GM12864 (cell line): ENCODE measurements at regions not wholly inside any gene's neighbourhood (a gene's known extent, or its start where the extent isn't known, plus 50 kb on each side); places are given as distances from the start of the nearest gene placed in this dataset.
"Not testable (repeated sequence)": the region's sequence is repeated elsewhere in the genome, so short reads cannot be mapped to it uniquely, and the experiment has no call there.

Experiments used
- DNase-seq: peaks from one replicate; pipeline ENCODE4 v3.0.0-alpha.2; 2011; ENCODE audit warnings: low read depth
- H3K4me3 ChIP-seq: 2 replicates; pipeline ENCODE4 v1.5.1; 2011; ENCODE audit warnings: mild to moderate bottlenecking, low read depth, low read length, control low read depth
- TF ChIP-seq, protein P1 (sequence below): IDR thresholded peaks from 2 replicates; pipeline ENCODE4 v1.5.1; 2011; ENCODE audit warnings: low read depth, mild to moderate bottlenecking, moderate library complexity, low read length, control low read depth, inconsistent platforms; ENCODE audit errors: missing control alignments

DNA sequence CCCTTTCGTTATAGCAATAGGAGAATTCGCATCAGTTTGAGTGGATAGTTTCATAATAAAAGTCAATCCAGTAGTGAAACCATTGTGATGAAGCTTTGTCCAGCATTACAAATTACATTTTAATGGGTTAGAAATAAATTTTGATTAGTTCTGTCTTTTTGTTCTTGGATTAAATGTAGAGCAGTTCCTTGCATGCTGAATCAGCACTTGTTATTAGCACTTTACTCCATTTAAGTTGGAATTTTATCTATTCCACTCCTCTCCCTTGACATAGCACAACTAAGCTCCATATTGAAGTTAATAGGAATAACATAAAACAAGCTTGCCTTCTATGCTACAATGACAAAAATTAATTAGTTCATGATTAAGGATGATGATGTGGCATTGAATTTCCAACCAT lies 624.1 kb downstream of the CCDC85A start:
- H3K4me3 ChIP-seq: no peak overlapping the region
- TF ChIP-seq, protein P1, sequence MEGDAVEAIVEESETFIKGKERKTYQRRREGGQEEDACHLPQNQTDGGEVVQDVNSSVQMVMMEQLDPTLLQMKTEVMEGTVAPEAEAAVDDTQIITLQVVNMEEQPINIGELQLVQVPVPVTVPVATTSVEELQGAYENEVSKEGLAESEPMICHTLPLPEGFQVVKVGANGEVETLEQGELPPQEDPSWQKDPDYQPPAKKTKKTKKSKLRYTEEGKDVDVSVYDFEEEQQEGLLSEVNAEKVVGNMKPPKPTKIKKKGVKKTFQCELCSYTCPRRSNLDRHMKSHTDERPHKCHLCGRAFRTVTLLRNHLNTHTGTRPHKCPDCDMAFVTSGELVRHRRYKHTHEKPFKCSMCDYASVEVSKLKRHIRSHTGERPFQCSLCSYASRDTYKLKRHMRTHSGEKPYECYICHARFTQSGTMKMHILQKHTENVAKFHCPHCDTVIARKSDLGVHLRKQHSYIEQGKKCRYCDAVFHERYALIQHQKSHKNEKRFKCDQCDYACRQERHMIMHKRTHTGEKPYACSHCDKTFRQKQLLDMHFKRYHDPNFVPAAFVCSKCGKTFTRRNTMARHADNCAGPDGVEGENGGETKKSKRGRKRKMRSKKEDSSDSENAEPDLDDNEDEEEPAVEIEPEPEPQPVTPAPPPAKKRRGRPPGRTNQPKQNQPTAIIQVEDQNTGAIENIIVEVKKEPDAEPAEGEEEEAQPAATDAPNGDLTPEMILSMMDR: no peak
- no peak for DNase-seq

DNA sequence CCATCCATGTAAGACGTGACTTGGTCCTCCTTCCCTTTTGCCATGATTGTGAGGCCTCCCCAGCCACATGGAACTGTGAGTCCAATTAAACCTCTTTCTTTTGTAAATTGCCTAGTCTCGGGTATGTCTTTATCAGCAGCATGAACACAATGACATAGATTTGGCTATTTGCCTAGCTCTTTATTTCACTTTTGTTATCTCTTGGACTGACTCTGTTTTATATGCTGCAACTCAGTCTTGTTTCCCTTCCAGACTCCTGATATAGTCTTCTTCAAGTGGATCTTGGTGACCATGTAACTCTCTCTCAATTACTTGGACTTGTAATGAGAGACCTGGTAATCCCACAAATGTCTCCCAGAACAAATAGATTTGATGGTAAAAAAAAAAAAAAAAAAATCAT lies 627.6 kb downstream of the CCDC85A start:
- TF ChIP-seq, protein P1: no peak
- no peak overlapping the region for H3K4me3 ChIP-seq
- DNase-seq: no peak

DNA sequence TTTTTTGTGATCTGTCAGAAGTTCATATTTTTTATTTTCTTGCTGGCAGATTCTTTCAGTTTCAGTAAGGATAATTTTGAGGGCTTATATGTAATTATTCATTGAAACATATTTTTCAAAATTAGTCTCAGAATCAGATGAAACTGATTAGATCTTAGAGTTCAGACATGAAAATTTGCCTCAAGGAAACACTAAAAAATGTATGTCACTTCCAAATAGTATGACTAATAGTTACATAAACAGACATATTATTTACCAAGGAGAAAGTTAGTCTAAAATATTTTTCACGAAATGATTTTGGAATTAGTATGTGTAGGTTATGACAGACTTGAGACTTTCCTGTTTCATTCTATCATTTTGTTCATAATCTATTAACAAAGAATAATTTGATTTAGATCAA lies 628.6 kb downstream of the CCDC85A start:
- no peak for DNase-seq
- TF ChIP-seq, protein P1: no peak

DNA sequence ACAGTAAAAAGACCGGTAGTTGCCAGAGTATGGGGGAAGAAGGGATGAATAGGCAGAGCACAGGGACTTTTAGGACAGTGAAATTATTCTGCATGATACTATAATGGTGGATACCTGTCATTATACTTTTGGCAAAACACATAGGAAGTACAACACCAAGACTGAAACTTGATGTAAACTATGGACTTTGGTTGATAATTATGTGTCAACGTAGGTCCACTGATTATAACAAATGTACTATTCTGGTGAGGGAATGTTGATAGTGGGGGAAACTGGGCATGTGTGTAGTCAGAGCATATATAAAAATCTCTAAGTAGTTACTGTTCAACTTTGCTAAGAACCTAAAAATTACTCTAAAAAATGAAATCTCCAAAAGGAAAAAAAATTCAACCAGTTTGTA lies 629.7 kb downstream of the CCDC85A start:
- H3K4me3 ChIP-seq: no peak overlapping the region
- no peak for DNase-seq
- TF ChIP-seq, protein P1: no peak

More for the DNA sequence above, 628.6 kb downstream of the CCDC85A start:
- H3K4me3 ChIP-seq: no peak overlapping the region

DNA sequence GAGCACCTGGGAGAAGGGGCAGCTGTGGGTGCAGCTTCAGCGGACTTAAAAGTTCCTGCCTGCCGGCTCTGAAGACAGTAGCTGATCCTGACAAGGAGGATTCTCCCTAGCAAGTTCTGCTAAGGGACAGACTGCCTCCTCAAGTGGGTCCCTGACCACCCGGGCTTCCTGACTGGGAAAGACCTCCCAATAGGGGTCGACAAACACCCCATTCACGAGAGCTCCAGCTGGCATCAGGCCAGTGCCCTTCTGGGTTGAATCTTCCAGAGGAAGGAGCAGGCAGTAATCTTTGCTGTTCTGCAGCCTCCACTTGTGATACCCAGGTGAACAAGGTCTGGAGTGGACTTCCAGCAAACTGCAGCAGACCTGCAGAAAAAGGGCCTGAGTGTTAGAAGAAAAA lies 632.9 kb downstream of the CCDC85A start:
- H3K4me3 ChIP-seq: no peak overlapping the region
- DNase-seq: no peak
- TF ChIP-seq, protein P1: no peak

DNA sequence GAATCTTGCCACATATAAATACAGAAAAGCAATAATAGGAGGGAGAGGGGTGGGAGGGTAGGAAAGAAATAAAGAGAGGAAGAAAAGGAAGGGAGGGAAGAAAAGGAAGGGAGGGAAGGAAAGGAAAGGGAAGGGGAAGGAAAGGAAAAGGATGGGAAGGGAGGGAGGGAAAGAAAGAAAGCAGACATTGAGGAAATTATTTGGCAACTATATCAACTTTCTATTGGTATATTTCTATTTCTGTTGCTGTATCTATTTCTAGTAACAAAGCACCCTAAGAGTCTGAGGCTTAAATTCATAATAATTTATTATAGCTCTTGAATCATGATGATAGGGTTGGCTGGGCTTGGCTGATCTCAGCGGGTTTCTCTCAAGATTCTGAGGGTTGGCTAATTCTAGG lies 648.0 kb downstream of the CCDC85A start:
- H3K4me3 ChIP-seq: no peak overlapping the region
- DNase-seq: no peak
- TF ChIP-seq, protein P1: no peak

DNA sequence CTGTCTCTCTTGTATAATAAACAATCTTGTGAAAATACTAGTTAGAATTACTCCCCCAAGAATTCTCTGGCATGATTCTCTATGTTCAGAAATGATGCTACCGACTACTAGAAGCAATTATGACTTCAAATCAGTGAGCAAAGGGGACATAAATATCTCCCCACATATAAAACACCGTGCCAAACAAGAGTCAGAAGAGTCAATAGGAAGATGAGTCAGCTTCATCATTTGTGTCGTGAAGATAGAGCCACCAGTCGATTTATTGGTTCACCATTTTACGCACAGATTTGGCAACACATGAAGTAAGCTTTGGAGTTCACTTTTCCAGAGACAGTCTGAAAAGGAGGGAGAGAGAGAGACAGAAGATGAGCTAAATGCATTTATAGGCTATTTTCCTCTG lies 650.9 kb downstream of the CCDC85A start:
- TF ChIP-seq, protein P1: no peak
- no peak overlapping the region for H3K4me3 ChIP-seq
- no peak for DNase-seq

DNA sequence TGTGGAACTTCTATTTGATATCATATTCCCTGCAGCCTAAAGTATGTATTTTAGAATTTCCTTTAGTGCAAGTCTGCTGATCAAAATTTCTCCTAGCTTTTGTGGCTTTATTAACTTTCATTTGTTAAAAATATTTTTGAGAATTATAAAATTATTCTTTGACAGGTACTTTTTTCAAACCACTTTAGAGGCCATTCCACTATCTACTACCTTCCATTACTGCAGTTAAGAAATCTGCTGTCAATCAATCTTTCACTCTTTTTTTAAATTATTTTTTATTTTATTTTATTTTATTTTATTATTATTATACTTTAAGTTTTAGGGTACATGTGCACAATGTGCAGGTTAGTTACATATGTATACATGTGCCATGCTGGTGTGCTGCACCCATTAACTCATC lies 656.2 kb downstream of the CCDC85A start:
- not testable (repeated sequence) for H3K4me3 ChIP-seq, DNase-seq
